GM12864 (cell line): ENCODE measurements at regions not wholly inside any gene's neighbourhood (a gene's known extent, or its start where the extent isn't known, plus 50 kb on each side); places are given as distances from the start of the nearest gene placed in this dataset.

Experiments used
- DNase-seq: peaks from one replicate; pipeline ENCODE4 v3.0.0-alpha.2; 2011; ENCODE audit warnings: low read depth
- H3K4me3 ChIP-seq: 2 replicates; pipeline ENCODE4 v1.5.1; 2011; ENCODE audit warnings: mild to moderate bottlenecking, low read depth, low read length, control low read depth
- CTCF ChIP-seq: IDR thresholded peaks from 2 replicates; pipeline ENCODE4 v1.5.1; 2011; ENCODE audit warnings: low read depth, mild to moderate bottlenecking, moderate library complexity, low read length, control low read depth, inconsistent platforms; ENCODE audit errors: missing control alignments

DNA sequence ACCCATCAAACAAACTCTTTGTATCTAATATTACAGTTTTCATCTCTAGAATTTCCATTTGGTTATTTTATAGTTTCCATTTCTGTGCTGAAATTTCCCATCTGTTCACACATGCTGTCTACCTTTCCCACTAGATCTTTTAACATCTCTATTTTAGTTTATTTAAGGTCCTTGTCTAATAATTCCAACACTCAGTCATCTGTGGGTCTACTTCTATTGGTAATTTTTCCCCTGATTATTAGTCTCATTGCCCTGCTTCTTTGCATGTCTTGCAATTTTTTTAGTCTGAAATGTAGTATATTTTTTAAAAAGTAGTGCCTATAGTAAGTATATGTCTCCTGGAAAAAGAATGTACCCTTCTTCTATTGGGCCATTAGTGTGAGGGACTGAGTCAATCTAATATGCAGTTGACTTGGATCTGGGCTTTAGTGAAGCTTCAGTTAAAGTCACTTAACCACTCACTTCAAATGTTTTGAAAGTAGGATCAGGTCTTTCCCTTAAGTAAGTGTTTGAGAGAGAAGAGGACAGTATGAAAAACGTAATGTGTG, 370.8 kb downstream of the SEC14L1 start:
- DNase-seq: no peak
- no peak for TF ChIP-seq CTCF
- H3K4me3 ChIP-seq: no peak overlapping the region

DNA sequence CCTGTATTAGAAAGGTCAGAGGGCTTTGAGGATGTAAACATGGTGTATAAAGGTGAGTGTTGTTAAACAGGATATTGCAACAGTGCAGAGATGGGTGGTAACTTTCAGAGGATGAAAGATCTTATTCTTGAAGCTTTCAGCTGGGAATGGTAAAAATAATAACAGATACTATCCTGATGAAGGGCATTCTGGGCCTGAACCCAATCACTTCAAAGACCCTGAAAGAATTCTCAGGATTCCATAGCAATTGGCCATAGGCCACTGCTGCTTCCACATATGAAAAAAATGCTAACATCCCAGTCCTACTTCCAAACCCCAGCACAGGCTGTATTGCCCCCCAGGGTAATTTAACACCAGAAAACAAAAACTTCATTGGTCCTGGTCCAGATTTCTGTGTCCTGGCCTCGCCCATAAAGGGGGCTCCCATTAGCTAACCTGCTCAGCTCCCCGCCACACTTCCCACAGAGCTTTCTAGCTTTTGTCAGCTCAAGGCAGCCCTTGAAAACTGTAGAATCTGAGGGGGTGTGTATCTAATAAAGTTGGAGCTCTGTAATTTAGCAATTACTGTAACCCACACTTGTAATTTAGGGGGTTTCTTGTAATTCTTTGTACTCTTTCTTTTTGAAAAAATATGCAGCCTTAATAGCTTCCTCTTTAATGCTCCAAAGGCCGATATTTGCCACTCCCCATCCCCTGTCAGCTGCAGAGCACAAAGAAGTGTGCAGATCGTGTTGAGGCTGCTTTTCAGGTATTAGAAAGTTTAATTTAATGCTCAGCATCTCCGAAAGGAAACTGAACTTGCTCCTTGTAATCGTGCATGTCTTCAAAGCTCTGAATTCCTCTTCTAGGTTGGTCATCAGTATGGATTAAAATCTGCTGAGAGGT, 371.5 kb downstream of the SEC14L1 start:
- no peak for TF ChIP-seq CTCF
- H3K4me3 ChIP-seq: no peak overlapping the region
- no peak for DNase-seq

DNA sequence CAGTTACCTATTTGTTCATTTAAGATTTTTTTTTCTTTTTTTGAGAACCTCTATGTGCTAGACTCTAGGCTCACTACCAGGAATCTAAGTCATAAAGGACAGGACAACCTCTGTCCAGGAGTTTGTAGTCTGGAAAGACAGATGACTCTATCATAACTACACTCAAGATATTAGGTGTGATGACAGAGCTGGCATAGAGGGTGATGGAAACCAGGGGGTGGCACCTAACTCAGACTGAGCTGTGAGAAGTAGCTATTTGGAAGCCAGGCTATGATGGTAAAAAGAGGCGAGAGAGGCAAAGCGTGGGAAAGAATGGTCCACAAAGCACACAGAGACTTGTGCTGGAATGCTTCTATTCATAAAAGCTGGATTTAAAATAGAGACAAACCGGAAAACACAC, 372.3 kb downstream of the SEC14L1 start:
- H3K4me3 ChIP-seq: no peak overlapping the region
- no peak for DNase-seq
- TF ChIP-seq CTCF: no peak

DNA sequence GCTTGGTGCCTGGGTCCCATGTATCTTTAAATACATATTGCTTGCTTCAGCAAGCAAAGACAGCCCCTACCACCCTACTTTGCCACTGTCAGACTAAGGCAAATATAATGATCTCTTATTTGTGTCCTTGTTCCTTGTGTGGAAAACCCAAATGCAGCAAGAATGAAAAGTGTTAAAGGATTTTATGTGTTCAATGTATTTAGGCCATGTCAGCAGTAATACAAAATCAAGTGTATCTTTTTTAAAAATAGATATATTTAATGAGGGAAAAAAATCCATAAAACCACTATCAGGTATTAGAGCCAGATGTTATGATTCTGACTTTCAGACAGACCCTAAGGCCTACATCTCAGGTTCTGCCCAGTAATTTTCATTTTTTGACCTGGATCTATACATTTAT, 374.5 kb downstream of the SEC14L1 start:
- no peak for TF ChIP-seq CTCF
- H3K4me3 ChIP-seq: no peak overlapping the region
- DNase-seq: no peak

DNA sequence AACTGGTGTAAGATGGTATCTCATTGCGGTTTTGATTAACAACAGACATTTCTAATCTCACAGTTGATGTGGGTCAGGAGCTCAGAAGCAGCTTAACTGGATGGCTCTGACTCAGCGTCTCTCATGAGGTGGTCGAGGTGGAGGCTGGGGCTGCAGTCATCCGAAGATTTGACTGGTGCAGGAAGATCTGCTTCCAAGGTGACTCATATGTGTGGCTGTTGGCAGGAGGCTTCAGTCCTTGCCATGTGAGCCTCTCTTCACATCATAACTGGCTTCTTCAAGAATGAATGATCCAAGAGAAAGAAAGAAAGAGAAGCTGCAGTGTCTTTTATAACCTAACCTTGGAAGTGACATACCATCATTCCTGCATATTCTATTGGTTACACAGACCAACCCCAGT, 376.1 kb downstream of the SEC14L1 start:
- TF ChIP-seq CTCF: no peak
- DNase-seq: no peak
- H3K4me3 ChIP-seq: no peak overlapping the region

DNA sequence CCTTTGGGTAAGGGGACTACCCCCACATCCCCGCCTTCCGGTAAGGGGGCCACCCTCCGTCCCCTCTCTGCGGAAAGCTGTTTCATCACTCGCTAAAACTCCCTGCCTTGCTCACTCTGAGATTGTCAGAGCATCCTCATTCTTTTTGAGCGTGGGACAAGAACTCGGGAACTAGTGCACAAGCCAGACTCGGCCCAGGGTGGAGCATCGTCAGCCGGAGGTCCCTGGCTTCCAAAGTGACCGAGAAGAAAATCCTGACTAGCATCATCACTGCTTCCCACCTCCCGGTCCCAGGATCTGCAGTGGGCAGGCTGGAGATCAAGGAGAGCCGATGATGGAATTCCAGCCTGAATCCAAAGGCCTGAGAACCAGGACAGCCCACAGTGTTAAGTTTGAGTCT, 380.3 kb downstream of the SEC14L1 start:
- no peak for TF ChIP-seq CTCF
- no peak for DNase-seq
- H3K4me3 ChIP-seq: no peak overlapping the region

GRCh38 chr17:77523540-77523939, 382.8 kb downstream of the SEC14L1 start:
- no peak for DNase-seq
- TF ChIP-seq CTCF: no peak
- no peak overlapping the region for H3K4me3 ChIP-seq
